ENCODE measurements at regions not wholly inside any gene's neighbourhood (a gene's known extent, or its start where the extent isn't known, plus 50 kb on each side); places are given as distances from the start of the nearest gene placed in this dataset.

DNA sequence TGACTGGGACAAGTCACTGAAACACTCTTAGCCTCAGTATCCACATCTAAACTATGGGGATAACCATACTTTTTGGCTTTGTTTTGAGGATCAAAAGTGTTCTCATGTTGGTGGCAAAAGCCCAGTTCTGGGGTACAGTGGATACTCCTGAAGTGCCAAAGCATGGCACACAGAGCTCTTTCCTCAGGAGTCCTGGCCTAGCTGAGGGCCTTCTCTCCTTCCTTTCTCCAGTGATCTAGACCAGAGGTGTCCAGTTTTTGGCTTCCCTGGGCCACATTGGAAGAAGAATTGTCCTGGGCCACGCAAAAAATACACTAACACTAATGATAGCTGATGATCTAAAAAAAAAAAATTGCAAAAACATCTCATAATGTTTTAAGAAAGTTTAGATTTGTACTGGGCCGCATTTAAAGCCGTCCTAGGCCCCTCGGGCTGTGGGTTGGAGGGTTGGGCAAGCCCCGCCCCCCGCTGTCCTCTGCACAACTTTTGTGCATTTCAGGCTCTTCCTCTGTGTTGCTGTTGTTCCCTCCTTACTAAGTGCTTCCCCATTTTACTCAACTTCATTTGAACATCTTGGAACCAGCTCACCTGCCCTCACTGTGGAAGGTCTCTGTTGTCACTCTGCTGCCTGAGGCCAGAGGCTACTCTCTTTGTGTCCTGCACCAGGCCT, 337.0 kb downstream of the CYRIA start:
- DNase-seq = no peak

DNA sequence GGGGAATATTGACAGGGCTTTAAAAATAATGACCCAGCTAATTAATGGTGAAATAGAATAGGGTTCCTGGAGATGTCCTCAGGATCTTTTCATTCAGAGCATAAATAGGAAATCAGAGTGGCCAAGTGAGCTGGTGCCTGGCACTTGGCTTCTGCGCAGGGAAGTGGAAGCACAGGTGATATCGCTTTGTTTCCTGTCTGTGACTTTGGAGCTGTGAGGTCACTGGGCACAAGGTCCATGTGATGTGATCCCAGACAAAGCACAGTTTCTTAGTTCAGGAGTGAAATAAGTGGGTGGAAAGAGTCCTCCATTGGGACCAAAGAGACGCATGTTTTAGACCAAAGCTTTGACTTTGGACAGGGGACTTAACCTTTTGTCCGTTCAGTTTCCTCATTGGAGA, 338.3 kb downstream of the CYRIA start:
- no peak for DNase-seq

GRCh38 chr2:16326711-16327300, 338.8 kb downstream of the CYRIA start:
- no peak for DNase-seq

GRCh38 chr2:16325976-16326510, 339.6 kb downstream of the CYRIA start:
- no peak for DNase-seq

DNA sequence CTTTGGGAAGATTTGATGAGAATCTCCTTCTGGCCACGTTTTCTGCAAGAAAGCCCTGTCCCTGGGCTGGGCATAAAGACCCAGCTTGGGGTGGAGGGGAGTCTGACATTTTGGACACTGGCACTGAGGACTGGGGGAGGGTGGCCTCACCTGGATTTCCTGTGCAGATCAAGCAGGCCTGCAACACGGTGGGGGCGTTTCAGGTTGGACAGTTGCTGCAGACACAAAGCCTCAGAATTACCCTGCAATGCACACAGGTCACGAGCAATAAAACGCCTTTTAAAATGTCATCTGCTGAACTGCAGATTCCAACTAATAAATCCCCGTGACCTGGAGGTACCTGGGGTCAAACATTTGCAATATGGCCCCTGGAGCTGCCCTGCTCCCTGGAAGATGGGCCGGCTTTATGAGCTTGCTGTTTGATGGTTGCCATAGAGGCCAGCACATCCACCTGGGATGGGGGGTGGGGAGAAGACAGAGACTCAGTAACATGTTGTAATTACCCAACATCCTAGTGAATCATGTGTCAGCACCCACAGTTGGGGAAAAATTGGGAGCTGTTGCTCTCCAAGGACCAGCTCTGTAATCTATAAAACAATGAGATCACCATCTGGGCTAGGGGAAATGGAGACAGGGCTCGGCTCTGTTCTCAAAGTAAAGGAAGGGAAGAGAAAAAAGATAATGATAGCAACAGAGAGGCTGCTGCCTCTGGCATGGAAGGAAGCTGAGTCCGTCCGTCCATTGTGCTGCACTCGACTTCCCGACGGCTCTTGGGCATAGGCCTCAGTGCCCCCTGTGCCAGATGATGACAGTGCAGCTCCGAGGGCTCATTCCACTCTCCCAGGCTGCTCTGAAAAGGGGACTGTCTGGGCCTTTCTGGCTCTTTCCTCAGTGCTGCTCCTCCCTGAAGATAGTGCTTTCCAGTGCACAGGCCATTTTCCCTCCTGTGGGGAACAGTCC, 340.3 kb downstream of the CYRIA start:
- DNase-seq = no peak

GRCh38 chr2:16324544-16324937, 341.1 kb downstream of the CYRIA start:
- no peak for DNase-seq

- DNase-seq = no peak
Observed at GRCh38 chr2:16323551-16324543, 341.8 kb downstream of the CYRIA start.

GRCh38 chr2:16323126-16323520, 342.5 kb downstream of the CYRIA start:
- DNase-seq = no peak

DNA sequence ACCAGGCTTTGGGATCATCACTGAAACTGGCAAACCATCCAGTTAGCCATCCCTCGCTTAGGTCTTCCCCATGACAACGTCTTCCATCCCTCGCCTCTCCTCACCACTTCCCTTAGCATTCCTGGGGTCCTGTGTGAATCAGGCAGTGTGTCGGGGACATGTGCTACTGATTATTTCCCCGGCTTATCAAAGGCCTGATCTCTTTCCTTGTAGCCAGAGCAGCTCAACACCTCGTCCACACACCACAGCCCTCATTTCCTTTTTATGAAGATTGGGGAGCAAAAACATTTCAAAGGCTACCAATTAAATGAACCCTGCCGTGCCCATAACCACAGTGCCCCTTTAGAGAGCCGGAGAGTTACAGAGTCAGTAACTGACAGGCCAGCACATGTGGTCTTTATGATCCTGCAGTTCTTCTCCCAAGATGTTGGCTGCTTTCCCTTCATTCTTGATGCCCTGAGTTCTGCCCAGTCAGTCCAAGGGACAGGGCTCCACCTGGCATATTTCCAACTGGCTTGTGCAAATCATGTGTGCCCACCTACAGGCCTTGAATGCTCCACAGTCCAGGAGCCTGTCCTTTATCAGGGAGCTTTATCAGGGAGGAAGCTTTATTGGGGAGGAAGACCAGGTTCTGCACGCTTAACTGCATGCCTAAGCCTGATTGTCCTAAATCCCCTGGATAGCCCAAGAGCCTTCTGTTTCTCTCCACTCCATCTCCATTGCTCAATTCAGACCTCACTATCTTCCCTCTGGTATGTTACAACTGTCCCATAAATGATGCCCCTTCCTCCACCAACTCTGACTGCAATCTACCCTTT, 343.1 kb downstream of the CYRIA start:
- no peak for DNase-seq

- DNase-seq = no peak
Observed at GRCh38 chr2:16321872-16322271, 343.8 kb downstream of the CYRIA start.

DNA sequence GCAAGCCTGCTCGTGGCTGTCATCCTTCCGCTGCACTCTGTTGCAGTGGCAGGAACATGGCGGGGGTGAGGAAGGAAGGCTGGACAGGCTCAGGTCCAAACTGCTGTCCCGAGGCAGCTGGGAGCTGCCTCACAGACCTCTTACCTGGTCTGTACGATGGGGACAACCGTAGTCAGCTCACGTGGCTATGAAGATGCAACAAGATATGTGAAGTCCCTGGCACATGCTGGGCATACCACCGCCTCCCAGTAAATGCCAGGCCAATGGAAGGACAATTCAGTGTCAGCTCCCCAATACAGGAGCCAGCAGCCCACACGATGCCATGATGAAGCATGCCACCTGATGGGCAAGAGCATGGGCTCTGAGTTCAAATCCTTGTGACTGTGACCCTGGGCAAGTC, 344.4 kb downstream of the CYRIA start:
- no peak for DNase-seq

- no peak for DNase-seq
Observed at GRCh38 chr2:16320716-16321115, 344.9 kb downstream of the CYRIA start.

- DNase-seq = no peak
Observed at GRCh38 chr2:16319551-16320121, 346.0 kb downstream of the CYRIA start.

DNA sequence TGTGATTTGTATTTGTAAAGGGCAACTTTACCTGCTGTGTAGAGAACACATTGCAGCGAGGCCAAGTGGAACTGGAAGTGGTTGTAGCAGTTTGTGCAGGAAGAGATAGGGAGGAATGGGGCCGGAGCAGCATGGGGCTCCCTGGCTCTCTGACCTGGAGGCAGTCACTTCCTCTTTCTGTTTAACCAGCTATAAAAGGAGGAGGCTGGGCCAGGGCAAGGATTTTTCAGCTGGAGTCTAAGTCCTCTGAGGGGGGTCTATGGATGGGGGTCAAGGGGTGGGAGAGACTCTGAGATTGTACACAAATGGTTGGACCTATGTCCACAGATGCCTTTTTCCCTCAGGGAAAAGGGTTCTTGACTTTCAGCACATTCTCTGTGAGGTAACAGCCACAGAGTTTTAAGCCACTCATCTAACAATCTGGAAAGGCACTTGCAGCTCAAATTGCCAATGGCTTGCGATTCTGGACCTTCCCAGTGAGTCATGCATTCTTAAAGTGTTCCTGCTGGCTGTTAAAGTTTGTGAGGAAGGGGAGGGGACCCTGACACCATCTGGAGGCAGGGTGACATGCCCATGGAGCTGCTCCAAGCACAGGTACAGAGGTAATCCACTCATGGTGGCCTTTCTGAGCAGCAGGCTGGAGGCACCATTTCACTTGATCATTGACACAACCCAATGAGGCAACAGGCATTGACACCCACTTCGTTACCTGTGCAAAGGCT, 347.0 kb downstream of the CYRIA start:
- DNase-seq = no peak

DNA sequence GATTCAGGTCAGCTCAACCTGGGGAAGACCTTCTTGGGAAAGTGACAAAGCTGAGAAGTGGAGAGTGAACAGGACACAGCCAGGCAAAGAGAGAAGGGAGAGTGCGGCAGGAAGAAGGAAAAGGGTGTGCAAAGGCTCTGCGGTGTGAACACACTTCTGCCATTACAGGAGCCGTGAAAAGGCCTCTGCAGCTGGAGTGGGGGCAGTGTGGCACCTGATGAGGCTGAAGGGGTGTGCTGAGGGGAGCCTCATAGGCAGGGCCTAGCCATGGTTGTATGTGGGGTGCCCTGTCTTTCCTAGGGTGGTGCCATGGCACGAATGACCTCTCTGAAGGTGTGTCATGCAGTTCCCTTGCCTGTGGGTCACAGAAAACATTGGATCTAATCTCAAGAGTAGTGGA, 347.6 kb downstream of the CYRIA start:
- no peak for DNase-seq

DNA sequence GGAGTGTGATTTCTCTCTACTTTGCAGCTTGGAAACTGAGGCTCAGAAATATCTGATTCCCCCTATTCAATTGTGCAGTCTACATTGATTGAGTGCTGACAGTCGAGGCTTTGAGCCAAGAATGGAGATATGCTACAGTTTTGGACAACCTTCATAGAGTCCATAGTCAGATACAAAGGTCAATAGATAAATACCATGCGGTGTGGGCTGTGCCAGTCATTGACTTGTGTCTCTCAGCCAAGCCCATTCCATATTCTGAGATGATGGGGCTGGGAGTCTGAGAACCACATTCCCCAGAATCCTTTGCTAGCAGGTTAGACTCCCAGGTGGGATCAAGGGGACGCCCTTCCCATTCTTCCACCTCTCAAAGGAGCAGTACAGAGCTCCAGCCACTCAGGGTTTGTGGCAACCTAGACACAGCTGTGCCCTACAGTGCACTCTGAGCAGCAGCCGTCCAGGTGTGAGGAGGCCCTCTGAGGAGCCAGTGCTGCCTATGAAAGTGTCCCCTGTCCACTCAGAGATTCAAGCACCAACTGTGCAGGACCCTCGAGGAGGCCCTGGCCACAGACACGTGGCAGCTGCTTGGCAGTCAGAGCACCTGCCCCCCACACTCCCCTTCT, 348.3 kb downstream of the CYRIA start:
- no peak for DNase-seq

DNA sequence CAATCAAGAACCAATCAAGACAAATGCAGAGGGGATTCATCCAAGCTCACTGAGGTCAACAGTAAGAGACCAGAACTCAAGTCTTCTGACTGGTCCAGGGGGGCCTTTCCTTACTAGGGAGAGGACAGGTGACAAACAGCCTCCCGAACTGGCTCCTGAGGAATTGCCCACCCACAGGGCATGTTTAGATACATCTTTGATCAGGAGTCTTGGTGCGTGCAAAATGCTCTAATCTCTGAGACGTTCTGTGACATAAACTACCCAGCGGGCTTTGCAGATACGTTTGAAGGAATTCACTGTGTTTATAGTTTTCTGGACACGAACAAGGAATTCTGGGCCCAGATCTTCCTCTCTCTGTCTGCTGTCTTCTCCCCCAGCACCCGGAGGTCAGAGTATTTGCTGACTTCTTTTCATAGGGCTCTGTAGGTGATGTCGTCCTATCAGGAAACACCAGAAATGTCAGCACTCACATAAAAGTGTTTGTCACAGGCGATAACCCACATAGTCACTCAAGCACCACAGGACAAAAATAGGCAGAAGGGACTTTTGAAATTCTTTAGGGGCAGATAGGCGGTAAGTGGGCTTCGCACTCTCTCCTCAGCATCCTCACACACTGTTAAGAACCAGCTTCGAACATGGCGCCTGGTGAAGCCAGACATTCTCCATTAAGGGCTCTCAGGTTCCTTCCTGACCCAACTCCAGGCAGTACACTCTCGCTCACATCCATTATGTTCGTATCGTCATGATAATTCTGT, 349.0 kb downstream of the CYRIA start:
- DNase-seq = no peak

DNA sequence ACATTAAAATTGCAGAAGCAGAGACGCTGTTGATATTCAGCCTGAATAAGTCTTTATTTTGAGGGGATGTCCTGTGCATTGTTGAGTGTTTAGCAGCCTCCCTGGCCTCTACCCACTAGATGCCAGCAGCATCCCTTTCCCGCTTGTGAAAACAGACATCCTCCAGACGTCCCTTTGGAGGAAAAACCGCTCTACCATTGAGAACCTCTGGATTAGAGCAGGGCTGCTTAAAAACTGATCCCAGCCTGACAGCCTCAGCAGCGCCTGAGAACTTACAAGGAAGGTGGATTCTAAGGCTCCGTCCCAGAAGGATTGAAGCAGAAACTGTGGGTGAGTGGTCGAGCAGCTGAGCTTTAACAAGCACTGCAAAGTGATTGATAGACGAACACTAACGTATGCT, 349.7 kb downstream of the CYRIA start:
- no peak for DNase-seq

GRCh38 chr2:16315458-16315835, 350.2 kb downstream of the CYRIA start:
- no peak for DNase-seq

All from NCI-H1048 (cell line).